SJSA1 (cell line): ENCODE measurements at regions not wholly inside any gene's neighbourhood (a gene's known extent, or its start where the extent isn't known, plus 50 kb on each side); places are given as distances from the start of the nearest gene placed in this dataset.

Experiments used
- DNase-seq, 2 experiments: peaks; one replicate each; pipeline ENCODE4 v3.0.0-alpha.2; 2015 to 2020; ENCODE audit warnings: low spot score in 2 of 2, low read depth in 1 of 2
- H3K27ac ChIP-seq: fragments of 250-450 bp; sonication (Bioruptor Pico); 2 replicates; pipeline ENCODE4 v1.5.1; 2020; ENCODE audit warnings: mild to moderate bottlenecking, moderate library complexity
- H3K27me3 ChIP-seq: fragments of 250-450 bp; sonication (Bioruptor Pico); replicated peaks from 2 replicates; pipeline ENCODE4 v1.5.1; 2020; ENCODE audit warnings: mild to moderate bottlenecking, moderate library complexity
- H3K36me3 ChIP-seq: fragments of 250-450 bp; sonication (Bioruptor Pico); 2 replicates; pipeline ENCODE4 v1.5.1; 2020; ENCODE audit warnings: mild to moderate bottlenecking
- H3K4me1 ChIP-seq: fragments of 250-450 bp; sonication (Bioruptor Pico); replicated peaks from 2 replicates; pipeline ENCODE4 v1.6.1; 2021; ENCODE audit warnings: mild to moderate bottlenecking
- H3K4me3 ChIP-seq: fragments of 250-450 bp; sonication (Bioruptor Pico); 2 replicates; pipeline ENCODE4 v1.5.1; 2020; ENCODE audit warnings: mild to moderate bottlenecking
- H3K9me3 ChIP-seq: fragments of 250-450 bp; sonication (Bioruptor Pico); replicated peaks from 2 replicates; pipeline ENCODE4 v1.5.1; 2020; ENCODE audit warnings: mild to moderate bottlenecking

DNA sequence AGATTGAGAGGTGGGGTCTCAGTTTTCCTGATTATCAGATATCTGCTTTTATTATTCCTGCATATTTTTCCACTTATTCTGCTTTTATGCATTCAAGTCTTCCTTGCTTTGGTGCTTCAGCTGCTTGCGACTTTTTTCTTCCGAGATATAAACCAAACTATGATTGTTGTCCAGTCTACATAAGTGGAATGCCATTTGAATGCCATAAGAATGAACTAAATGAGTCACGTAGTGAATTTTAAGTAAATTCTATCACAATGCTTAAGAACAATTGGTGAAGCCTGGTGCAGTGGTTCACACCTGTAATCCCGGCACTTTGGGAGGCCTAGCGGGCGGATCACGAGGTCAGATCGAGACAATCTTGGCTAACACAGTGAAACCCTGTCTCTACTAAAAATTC, 189.1 kb downstream of the PCDH18 start:
- no peaks in the 10 kb centered on the region for H3K27me3 ChIP-seq
- DNase-seq = no peak
- H3K4me1 ChIP-seq = no peaks in the 10 kb centered on the region
- no peak overlapping the region for H3K4me3 ChIP-seq
- no peaks in the 10 kb centered on the region for H3K9me3 ChIP-seq
- no peaks in the 10 kb centered on the region for H3K36me3 ChIP-seq
- H3K27ac ChIP-seq = no peak overlapping the region

GRCh38 chr4:137333031-137333430, 199.3 kb downstream of the PCDH18 start:
- DNase-seq = no peak
- no peaks in the 10 kb centered on the region for H3K27me3 ChIP-seq
- H3K36me3 ChIP-seq = no peaks in the 10 kb centered on the region
- no peak overlapping the region for H3K27ac ChIP-seq
- H3K4me3 ChIP-seq = no peak overlapping the region
- H3K9me3 ChIP-seq = no peaks in the 10 kb centered on the region
- H3K4me1 ChIP-seq = no peaks in the 10 kb centered on the region

- no peak overlapping the region for H3K27ac ChIP-seq
- no peak for DNase-seq
These were observed 220.0 kb downstream of the PCDH18 start for GRCh38 chr4:137312257-137312656.

GRCh38 chr4:137310593-137311490, 221.5 kb downstream of the PCDH18 start:
- H3K36me3 ChIP-seq = no peaks in the 10 kb centered on the region
- H3K27ac ChIP-seq = peak overlapping the region; percentile 59
- H3K4me3 ChIP-seq = no peak overlapping the region
- peak in 1 of 2 experiments; percentile 75 for DNase-seq
- H3K4me1 ChIP-seq = peaks cover 19% of the 10 kb centered on the region
- no peaks in the 10 kb centered on the region for H3K27me3 ChIP-seq
- H3K9me3 ChIP-seq = no peaks in the 10 kb centered on the region

More at GRCh38 chr4:137312257-137312656, 220.0 kb downstream of the PCDH18 start:
- Histone ChIP-seq H3K4me3 (no peak overlapping the region), H3K36me3 (no peaks in the 10 kb centered on the region), H3K9me3 (no peaks in the 10 kb centered on the region), H3K4me1 (peaks cover 19% of the 10 kb centered on the region), H3K27me3 (no peaks in the 10 kb centered on the region)

DNA sequence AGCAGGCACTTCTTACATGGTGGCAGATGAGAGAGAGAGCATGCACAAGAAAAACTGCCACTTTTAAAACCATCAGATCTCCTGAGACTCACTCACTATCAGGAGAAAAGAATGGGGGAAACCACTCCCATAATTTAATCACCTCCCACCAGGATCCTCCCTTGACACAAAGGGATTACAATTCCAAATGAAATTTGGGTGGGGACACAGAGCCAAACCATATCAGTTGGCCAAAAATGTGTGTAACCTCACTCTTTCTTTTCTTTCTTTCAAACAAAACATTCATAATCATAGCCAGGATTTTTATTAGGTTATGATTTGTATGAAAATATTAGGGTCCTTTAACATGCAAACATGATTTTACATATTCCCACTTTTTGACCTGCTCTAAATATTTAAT, 222.1 kb downstream of the PCDH18 start:
- H3K9me3 ChIP-seq = no peaks in the 10 kb centered on the region
- H3K4me3 ChIP-seq = no peak overlapping the region
- no peaks in the 10 kb centered on the region for H3K27me3 ChIP-seq
- peaks cover 19% of the 10 kb centered on the region for H3K4me1 ChIP-seq
- DNase-seq = peak in 1 of 2 experiments; percentile 41
- no peaks in the 10 kb centered on the region for H3K36me3 ChIP-seq
- peak overlapping the region; percentile 59 for H3K27ac ChIP-seq

- Histone ChIP-seq H3K4me3 (no peak overlapping the region), H3K27ac (peak overlapping the region; percentile 59; the same call in 1 of the 2 replicates), H3K27me3 (no peaks in the 10 kb centered on the region), H3K4me1 (peaks cover 19% of the 10 kb centered on the region), H3K9me3 (no peaks in the 10 kb centered on the region), H3K36me3 (no peaks in the 10 kb centered on the region)
- DNase-seq = no peak
These were observed 222.9 kb downstream of the PCDH18 start for GRCh38 chr4:137309424-137309823.

- H3K9me3 ChIP-seq = no peaks in the 10 kb centered on the region
- no peak overlapping the region for H3K4me3 ChIP-seq
- no peak overlapping the region for H3K27ac ChIP-seq
- peaks cover 19% of the 10 kb centered on the region for H3K4me1 ChIP-seq
- no peak for DNase-seq
- H3K27me3 ChIP-seq = no peaks in the 10 kb centered on the region
- H3K36me3 ChIP-seq = no peaks in the 10 kb centered on the region
These were observed 224.5 kb downstream of the PCDH18 start for GRCh38 chr4:137307806-137308205.

- Histone ChIP-seq H3K4me3 (no peak overlapping the region), H3K36me3 (no peaks in the 10 kb centered on the region), H3K9me3 (no peaks in the 10 kb centered on the region), H3K4me1 (no peaks in the 10 kb centered on the region), H3K27ac (no peak overlapping the region), H3K27me3 (no peaks in the 10 kb centered on the region)
- DNase-seq = no peak
These were observed 231.5 kb downstream of the PCDH18 start for GRCh38 chr4:137300776-137301175.

DNA sequence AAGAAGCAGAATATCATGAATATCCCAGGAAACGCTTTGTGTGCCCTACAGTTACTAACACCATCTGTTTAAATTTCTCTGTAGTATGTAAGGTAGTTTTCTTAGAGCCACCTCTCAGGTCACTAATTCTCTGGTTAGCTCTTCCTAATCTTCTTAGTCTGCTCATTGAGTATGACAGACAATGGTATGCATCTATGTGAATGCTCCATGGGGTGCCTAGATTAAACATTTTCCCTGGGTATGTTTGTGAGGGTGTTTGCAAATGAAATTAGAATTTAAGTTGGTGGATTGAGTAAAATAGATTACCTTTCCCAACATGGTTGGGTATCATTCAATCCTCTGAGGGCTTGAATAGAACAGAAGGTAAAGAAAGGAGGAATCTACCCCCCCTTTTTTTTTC, 233.0 kb downstream of the PCDH18 start:
- Histone ChIP-seq H3K36me3 (no peaks in the 10 kb centered on the region), H3K27ac (no peak overlapping the region), H3K4me3 (no peak overlapping the region), H3K4me1 (no peaks in the 10 kb centered on the region), H3K27me3 (no peaks in the 10 kb centered on the region), H3K9me3 (no peaks in the 10 kb centered on the region)
- no peak for DNase-seq

DNA sequence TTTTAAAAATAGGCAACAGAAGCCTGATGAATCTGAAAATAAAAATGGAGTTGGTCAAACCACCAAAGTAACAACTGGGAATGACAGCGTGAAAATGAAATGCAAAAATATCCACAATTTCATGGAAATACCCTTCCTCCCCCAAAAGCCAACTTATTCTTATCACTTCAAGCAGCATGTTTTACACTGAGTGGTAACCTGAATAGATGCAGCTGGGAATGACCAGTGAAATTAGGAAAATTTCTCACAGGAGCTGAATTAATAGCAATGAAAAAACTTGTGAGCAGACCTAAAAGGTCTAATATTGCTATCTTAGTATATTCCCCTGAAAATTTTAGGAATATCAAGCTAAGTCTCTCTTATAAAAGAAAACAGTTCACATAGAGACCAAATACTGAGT, 239.0 kb downstream of the PCDH18 start:
- Histone ChIP-seq H3K4me3 (no peak overlapping the region), H3K9me3 (no peaks in the 10 kb centered on the region), H3K27me3 (no peaks in the 10 kb centered on the region), H3K4me1 (peaks cover 12% of the 10 kb centered on the region), H3K27ac (no peak overlapping the region), H3K36me3 (no peaks in the 10 kb centered on the region)
- no peak for DNase-seq

DNA sequence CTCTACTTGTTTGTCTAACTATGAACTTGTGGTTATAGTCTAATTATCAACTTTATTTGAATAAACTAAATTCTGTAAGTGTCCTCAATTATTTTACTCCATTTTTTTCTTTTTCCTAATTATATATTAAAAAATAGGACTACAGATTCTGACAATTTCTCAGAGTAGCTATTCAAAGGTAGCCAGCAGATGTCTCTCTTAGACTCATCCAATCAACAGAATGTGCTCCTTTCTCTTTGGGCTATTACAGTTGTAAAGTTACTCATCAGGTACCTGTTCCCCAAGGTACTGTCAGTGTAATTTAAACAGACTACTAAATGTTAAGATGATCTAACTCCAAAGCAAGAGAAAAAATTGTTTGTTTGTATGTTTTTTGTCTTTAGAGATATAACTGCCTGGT, 248.6 kb downstream of the PCDH18 start:
- no peaks in the 10 kb centered on the region for H3K27me3 ChIP-seq
- H3K27ac ChIP-seq = no peak overlapping the region
- no peaks in the 10 kb centered on the region for H3K36me3 ChIP-seq
- H3K9me3 ChIP-seq = no peaks in the 10 kb centered on the region
- no peak overlapping the region for H3K4me3 ChIP-seq
- DNase-seq = no peak
- H3K4me1 ChIP-seq = no peaks in the 10 kb centered on the region

DNA sequence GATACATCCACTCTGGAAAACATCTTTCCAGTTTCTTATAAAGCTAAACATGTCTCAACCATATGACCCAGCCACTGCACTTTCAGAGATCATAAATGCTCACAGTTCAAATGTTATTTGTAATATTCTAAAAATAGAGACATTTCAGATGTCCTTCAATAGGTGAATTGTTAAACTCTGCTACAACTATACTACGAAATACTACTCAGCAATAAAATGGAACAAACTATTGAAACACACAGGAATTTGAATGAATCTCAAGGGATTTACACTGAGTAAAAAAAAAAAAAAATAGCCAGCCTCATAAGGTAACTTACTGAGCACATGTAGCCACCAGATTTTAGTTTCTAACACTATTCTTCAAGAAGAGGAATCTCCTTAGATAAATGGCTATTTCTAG, 253.9 kb downstream of the PCDH18 start:
- no peak overlapping the region for H3K27ac ChIP-seq
- no peaks in the 10 kb centered on the region for H3K4me1 ChIP-seq
- no peaks in the 10 kb centered on the region for H3K9me3 ChIP-seq
- H3K27me3 ChIP-seq = no peaks in the 10 kb centered on the region
- no peak for DNase-seq
- no peak overlapping the region for H3K4me3 ChIP-seq
- no peaks in the 10 kb centered on the region for H3K36me3 ChIP-seq

DNA sequence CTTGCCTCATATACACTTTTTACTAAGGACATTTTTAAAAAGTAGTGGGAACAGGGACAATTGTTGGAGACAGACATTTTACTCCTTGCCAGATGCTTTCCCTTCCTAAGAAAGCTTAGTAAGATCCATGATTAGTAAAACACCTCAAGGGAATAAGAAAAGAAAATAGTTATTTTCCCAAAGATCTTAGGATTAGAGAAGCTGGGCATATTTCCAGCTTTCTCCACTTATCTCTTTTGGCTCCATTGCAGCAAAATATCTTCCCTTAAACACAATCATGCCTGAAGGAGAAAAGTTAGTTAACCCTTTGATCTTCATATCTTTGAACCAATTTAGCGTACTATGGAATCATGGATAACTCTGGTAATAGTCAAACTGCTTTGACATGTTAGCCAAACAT, 257.9 kb downstream of the PCDH18 start:
- H3K9me3 ChIP-seq = no peaks in the 10 kb centered on the region
- no peaks in the 10 kb centered on the region for H3K27me3 ChIP-seq
- no peak for DNase-seq
- no peak overlapping the region for H3K27ac ChIP-seq
- no peak overlapping the region for H3K4me3 ChIP-seq
- no peaks in the 10 kb centered on the region for H3K36me3 ChIP-seq
- H3K4me1 ChIP-seq = no peaks in the 10 kb centered on the region

- no peaks in the 10 kb centered on the region for H3K9me3 ChIP-seq
- no peaks in the 10 kb centered on the region for H3K4me1 ChIP-seq
- no peak overlapping the region for H3K4me3 ChIP-seq
- no peaks in the 10 kb centered on the region for H3K36me3 ChIP-seq
- no peaks in the 10 kb centered on the region for H3K27me3 ChIP-seq
- DNase-seq = no peak
- no peak overlapping the region for H3K27ac ChIP-seq
These were observed 265.3 kb downstream of the PCDH18 start for GRCh38 chr4:137267024-137267423.

GRCh38 chr4:137266511-137266910, 265.8 kb downstream of the PCDH18 start:
- H3K27ac ChIP-seq = no peak overlapping the region
- DNase-seq = no peak
- no peaks in the 10 kb centered on the region for H3K4me1 ChIP-seq
- no peaks in the 10 kb centered on the region for H3K27me3 ChIP-seq
- H3K4me3 ChIP-seq = no peak overlapping the region
- H3K36me3 ChIP-seq = no peaks in the 10 kb centered on the region
- H3K9me3 ChIP-seq = no peaks in the 10 kb centered on the region
